AG04450 (cell line): ENCODE measurements at regions not wholly inside any gene's neighbourhood (a gene's known extent, or its start where the extent isn't known, plus 50 kb on each side); places are given as distances from the start of the nearest gene placed in this dataset.
"Not testable (repeated sequence)": the region's sequence is repeated elsewhere in the genome, so short reads cannot be mapped to it uniquely, and the experiment has no call there.

Experiments
- CTCF ChIA-PET: fragments of 300-600, 350-600 bp; formaldehyde crosslinking; extraction: SDS; loops from one replicate; lab custom pipeline; 2022; ENCODE audit warnings: antibody characterized with exemption, inconsistent platforms; lab: Charles Lee
- POLR2A ChIA-PET: fragments of 350-600 bp; formaldehyde crosslinking; extraction: SDS; loops from one replicate; lab custom pipeline; 2021; ENCODE audit warnings: antibody characterized with exemption, inconsistent platforms; lab: Yijun Ruan, JAX
- DNase-seq: peaks from one replicate; pipeline ENCODE4 v3.0.0-alpha.2; 2011; ENCODE audit warnings: low read depth, low spot score
- H3K27ac ChIP-seq: one replicate; pipeline ENCODE4 v1.5.1; 2012; ENCODE audit warnings: low read depth, low read length, control low read depth
- H3K27me3 ChIP-seq: one replicate; pipeline ENCODE4 v1.6.0; 2012; ENCODE audit warnings: low read length; ENCODE audit not compliant: control insufficient read depth, insufficient read depth
- H3K4me3 ChIP-seq: 2 replicates; pipeline ENCODE4 v1.5.1; 2011; ENCODE audit warnings: mild to moderate bottlenecking, low read depth, low read length, control low read depth
- H3K9me3 ChIP-seq: 2 replicates; pipeline ENCODE4 v1.5.1; 2012; ENCODE audit warnings: low read length; ENCODE audit not compliant: control insufficient read depth, insufficient read depth
- CTCF ChIP-seq: IDR thresholded peaks from 2 replicates; pipeline ENCODE4 v1.5.1; 2011; ENCODE audit warnings: low read depth, low read length, control low read depth, inconsistent platforms

GRCh38 chr11:96738311-96738710 lies 348.5 kb downstream of the JRKL start:
- Histone ChIP-seq H3K4me3 (no peak overlapping the region), H3K27me3 (no peaks in the 10 kb centered on the region), H3K27ac (no peak overlapping the region), H3K9me3 (no peaks in the 10 kb centered on the region)
- TF ChIP-seq CTCF, result no peak
- DNase-seq, result no peak
- ChIA-PET CTCF (interaction anchor here (0.5 kb wide), 1 partner anchor 214 kb away, joined by 3 read pairs; no protein-coding TSS in a partner anchor), POLR2A (no interaction called here)

GRCh38 chr11:96741068-96741467 lies 351.3 kb downstream of the JRKL start:
- H3K27me3 ChIP-seq, result no peaks in the 10 kb centered on the region
- no peak overlapping the region for H3K4me3 ChIP-seq
- TF ChIP-seq CTCF, result no peak
- ChIA-PET POLR2A (no interaction called here), CTCF (no interaction called here)
- no peak for DNase-seq
- no peak overlapping the region for H3K27ac ChIP-seq
- no peaks in the 10 kb centered on the region for H3K9me3 ChIP-seq

DNA sequence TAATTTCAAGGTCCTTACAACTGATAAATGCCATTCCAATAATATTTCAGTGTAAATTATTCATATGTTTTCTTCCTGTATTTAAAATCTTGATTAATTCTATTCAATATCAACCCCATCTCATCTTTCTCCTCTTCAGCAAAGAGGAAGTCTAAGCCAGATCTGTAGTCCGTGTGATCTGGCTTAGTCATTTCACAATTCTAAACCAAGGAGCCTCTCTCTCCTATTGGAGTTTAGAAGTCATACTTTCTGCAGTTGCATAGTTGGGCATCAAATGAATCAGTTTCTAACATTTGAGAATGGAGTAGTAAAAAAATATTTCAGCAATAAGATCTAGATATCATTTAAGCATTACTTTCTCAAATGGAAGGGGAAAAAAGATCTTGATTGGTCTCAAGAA lies 354.9 kb downstream of the JRKL start:
- ChIA-PET POLR2A (no interaction called here), CTCF (no interaction called here)
- no peak overlapping the region for H3K27ac ChIP-seq
- DNase-seq, result no peak
- no peak for TF ChIP-seq CTCF
- no peaks in the 10 kb centered on the region for H3K9me3 ChIP-seq
- no peak overlapping the region for H3K4me3 ChIP-seq
- H3K27me3 ChIP-seq, result no peaks in the 10 kb centered on the region

DNA sequence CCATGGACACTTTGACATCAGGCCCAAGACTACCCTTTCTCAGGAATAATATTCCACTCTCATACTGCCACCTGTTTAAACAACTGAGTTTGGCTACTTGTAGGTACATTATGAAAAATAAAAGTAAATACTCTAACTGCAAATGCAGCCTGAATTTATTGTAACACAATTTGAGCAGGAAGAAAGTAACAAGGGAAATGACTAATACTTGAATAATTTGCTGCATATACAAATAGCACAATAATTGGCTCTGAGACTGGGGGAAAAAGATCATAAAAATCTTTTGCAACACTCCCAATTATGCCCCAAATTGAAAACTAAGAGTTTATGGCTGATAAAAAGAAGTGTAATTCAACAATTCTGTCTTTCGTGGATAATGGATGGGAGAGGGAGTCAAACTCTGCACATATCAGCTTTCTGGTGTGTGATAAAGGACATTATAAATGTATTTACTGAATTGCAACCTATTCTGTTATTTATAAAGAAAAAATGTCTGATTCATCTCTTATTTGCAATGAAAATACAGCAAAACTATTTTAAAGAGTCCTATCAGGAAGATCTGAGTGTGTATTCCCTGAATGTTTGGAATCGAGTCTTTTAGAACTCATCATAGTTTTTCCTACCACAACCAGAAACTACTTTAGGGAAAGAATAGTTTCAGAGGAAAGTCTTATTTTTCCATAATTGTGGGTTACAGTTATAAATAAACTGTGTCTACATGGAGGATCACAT lies 359.0 kb downstream of the JRKL start:
- no peak for DNase-seq
- ChIA-PET CTCF (no interaction called here), POLR2A (no interaction called here)
- Histone ChIP-seq H3K27ac (no peak overlapping the region), H3K9me3 (no peaks in the 10 kb centered on the region), H3K4me3 (no peak overlapping the region), H3K27me3 (no peaks in the 10 kb centered on the region)
- TF ChIP-seq CTCF, result no peak

DNA sequence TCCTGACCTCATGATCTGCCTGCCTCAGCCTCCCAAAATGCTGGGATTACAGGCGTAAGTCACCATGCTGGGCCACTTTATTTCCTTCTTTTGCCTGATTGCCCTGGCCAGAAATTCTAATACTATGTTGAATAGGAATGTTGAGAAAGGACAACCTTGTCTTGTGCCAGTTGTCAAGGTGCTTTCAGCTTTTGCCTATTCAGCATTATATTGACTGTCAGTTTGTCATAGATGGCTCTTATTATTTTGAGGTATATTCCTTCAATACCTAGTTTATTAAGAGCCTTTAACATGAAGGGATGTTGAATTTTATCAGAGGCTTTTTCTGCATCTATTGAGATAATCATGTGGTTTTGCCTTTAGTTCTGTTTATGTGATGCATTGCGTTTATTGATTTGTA lies 362.0 kb downstream of the JRKL start:
- DNase-seq, POLR2A ChIA-PET, H3K4me3 ChIP-seq, H3K27ac ChIP-seq, H3K27me3 ChIP-seq, CTCF ChIA-PET, H3K9me3 ChIP-seq: not testable (repeated sequence)
